ENCODE measurements at regions not wholly inside any gene's neighbourhood (a gene's known extent, or its start where the extent isn't known, plus 50 kb on each side); places are given as distances from the start of the nearest gene placed in this dataset.

DNA sequence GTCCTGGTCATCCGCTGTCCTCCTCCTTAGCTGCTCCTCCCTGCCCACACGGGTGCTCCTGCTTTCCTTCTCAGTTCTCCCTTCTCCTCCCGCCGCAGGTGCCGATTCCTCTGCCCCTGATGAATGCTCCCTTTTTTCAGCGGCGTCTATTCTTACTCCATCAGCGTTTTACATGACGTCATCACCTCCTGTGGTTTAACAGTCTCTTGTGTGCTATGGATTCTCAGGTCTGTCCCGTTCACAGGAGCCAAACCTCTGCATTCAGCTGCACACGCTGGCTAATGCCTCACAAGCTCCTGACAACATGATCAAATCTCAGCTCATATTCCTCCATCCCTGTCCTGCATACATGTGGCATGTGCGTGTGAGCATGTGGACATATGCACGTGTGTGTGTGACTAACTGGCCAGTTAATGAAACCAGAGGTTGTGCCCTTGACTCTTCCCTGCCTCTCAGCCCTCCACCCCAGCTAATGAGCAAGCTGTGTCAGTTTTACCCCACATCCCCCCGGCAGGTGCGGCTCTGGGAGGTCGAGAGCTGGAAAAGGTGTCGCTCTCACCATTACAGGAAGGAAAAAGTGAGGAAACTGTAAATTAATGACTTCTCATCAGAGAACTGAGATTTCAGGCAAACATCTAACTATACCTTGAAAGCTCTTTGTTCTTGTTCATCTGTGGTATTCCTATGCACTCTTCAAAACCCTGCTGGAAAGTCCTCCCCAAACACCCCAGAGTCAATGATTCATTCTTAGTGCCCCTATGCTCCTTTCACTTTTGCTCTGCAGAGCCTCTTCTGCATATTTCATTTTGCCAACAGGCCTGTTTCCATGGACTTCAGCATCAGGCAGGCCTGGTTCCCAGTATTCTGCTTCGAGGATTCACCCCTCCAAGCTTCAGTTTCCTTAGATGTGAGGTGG lies 163.1 kb downstream of the TTLL2 start (continued):
- TF ChIP-seq DEAF1 (CRISPR knock-in tag; IDR thresholded peaks at IDR 0.05) (no peak), FUS (optimal IDR thresholded peaks at IDR 0.05; ENCODE audit: low read depth, low read length) (no peak)
- TF ChIP-seq, protein P1, sequence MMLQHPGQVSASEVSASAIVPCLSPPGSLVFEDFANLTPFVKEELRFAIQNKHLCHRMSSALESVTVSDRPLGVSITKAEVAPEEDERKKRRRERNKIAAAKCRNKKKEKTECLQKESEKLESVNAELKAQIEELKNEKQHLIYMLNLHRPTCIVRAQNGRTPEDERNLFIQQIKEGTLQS (IDR thresholded peaks at IDR 0.05) = peak; percentile 91
- TF ChIP-seq, protein P1 (CRISPR knock-in tag; conservative IDR thresholded peaks at IDR 0.05) = no peak
- TF ChIP-seq, protein P2, sequence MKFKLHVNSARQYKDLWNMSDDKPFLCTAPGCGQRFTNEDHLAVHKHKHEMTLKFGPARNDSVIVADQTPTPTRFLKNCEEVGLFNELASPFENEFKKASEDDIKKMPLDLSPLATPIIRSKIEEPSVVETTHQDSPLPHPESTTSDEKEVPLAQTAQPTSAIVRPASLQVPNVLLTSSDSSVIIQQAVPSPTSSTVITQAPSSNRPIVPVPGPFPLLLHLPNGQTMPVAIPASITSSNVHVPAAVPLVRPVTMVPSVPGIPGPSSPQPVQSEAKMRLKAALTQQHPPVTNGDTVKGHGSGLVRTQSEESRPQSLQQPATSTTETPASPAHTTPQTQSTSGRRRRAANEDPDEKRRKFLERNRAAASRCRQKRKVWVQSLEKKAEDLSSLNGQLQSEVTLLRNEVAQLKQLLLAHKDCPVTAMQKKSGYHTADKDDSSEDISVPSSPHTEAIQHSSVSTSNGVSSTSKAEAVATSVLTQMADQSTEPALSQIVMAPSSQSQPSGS (CRISPR knock-in tag; IDR thresholded peaks at IDR 0.05) = peak; percentile 18; the same call in 1 of the 2 replicates
